SK-N-SH treated with all-trans-retinoic acid at 6 μM for 48 hours (cell line): ENCODE measurements at regions not wholly inside any gene's neighbourhood (a gene's known extent, or its start where the extent isn't known, plus 50 kb on each side); places are given as distances from the start of the nearest gene placed in this dataset.

Experiments used
- ARNTL ChIP-seq: fragments of 450-650 bp; formaldehyde crosslinking; IDR thresholded peaks from 2 replicates; pipeline ENCODE4 v1.5.0; 2020; ENCODE audit warnings: low read depth, mild to moderate bottlenecking, moderate library complexity, borderline replicate concordance
- CREB5 ChIP-seq: fragments of 250-450 bp; sonication (Bioruptor Pico); IDR thresholded peaks from 2 replicates; pipeline ENCODE4 v1.5.1; 2020; ENCODE audit warnings: low read depth, mild to moderate bottlenecking, moderate library complexity
- OSR1 ChIP-seq: fragments of 250-450 bp; sonication (Bioruptor Pico); IDR thresholded peaks from 2 replicates; pipeline ENCODE4 v1.8.0; 2022; ENCODE audit warnings: moderate library complexity, mild to moderate bottlenecking, inconsistent platforms
- ZNF565 ChIP-seq: fragments of 450-650 bp; formaldehyde crosslinking; conservative IDR thresholded peaks from 2 replicates; pipeline ENCODE4 v1.5.0; 2020; ENCODE audit warnings: low read depth, mild to moderate bottlenecking, moderate library complexity
- ZNF70 ChIP-seq: fragments of 450-650 bp; formaldehyde crosslinking; IDR thresholded peaks from 2 replicates; pipeline ENCODE4 v1.5.0; 2020; ENCODE audit warnings: mild to moderate bottlenecking, moderate library complexity

- TF ChIP-seq ARNTL (CRISPR knock-in tag) (no peak), OSR1 (CRISPR knock-in tag) (no peak), ZNF70 (CRISPR knock-in tag) (no peak), CREB5 (CRISPR knock-in tag) (no peak), ZNF565 (CRISPR knock-in tag) (no peak)
Observed at GRCh38 chr6:130715058-130715457, 112.1 kb upstream of the SMLR1 start.
